DND-41 (cell line): ENCODE measurements at regions not wholly inside any gene's neighbourhood (a gene's known extent, or its start where the extent isn't known, plus 50 kb on each side); places are given as distances from the start of the nearest gene placed in this dataset.

Source experiments
- ATAC-seq: fragments of 200-7000 bp; cut with Tn5 transposase; 3 replicates; pipeline ENCODE4 v1.9.1; 2021; ENCODE audit warnings: low read depth; ENCODE audit not compliant: insufficient read depth
- DNase-seq: peaks from one replicate; pipeline ENCODE4 v3.0.0-alpha.2; 2020
- H2AFZ ChIP-seq: 2 replicates; pipeline ENCODE4 v1.6.0; 2012; ENCODE audit warnings: low read depth, low read length
- H3K27ac ChIP-seq: 2 replicates; pipeline ENCODE4 v1.5.1; 2012; ENCODE audit warnings: low read length, inconsistent platforms
- H3K27me3 ChIP-seq: fragments of 200-600 bp; sonication (generic); 2 replicates; pipeline ENCODE4 v1.6.0; 2012; ENCODE audit warnings: low read length, mild to moderate bottlenecking, inconsistent platforms; ENCODE audit not compliant: insufficient read depth, poor library complexity
- H3K36me3 ChIP-seq: 2 replicates; pipeline ENCODE4 v1.5.1; 2012; ENCODE audit warnings: low read length, inconsistent platforms; ENCODE audit not compliant: insufficient read depth
- H3K4me1 ChIP-seq: 2 replicates; pipeline ENCODE4 v1.5.1; 2012; ENCODE audit warnings: mild to moderate bottlenecking, low read length; ENCODE audit not compliant: insufficient read depth
- H3K4me2 ChIP-seq: 2 replicates; pipeline ENCODE4 v1.6.0; 2012; ENCODE audit warnings: mild to moderate bottlenecking, moderate library complexity, low read length, inconsistent platforms; ENCODE audit not compliant: insufficient read depth
- H3K4me3 ChIP-seq, 2 experiments: fragments of 200-600 bp in 1 of 2; shearing (Covaris generic) in 1 of 2; 2 replicates each; pipeline ENCODE4 v1.5.1; 2012 to 2016; ENCODE audit warnings: inconsistent platforms in 2 of 2, low read length in 2 of 2, mild to moderate bottlenecking in 2 of 2, low read depth in 1 of 2, moderate library complexity in 1 of 2
- H3K79me2 ChIP-seq: 2 replicates; pipeline ENCODE4 v1.6.0; 2012; ENCODE audit warnings: low read length, inconsistent platforms; ENCODE audit not compliant: insufficient read depth
- H3K9ac ChIP-seq: 2 replicates; pipeline ENCODE4 v1.6.0; 2012; ENCODE audit warnings: low read depth, mild to moderate bottlenecking, inconsistent platforms, low read length, moderate library complexity
- H3K9me3 ChIP-seq: 2 replicates; pipeline ENCODE4 v1.5.1; 2012; ENCODE audit warnings: low read length, moderate library complexity, mild to moderate bottlenecking, inconsistent platforms; ENCODE audit not compliant: insufficient read depth, severe bottlenecking
- H4K20me1 ChIP-seq: 2 replicates; pipeline ENCODE4 v1.6.0; 2012; ENCODE audit warnings: low read length; ENCODE audit not compliant: insufficient read depth
- EZH2 ChIP-seq: IDR thresholded peaks from 3 replicates; pipeline ENCODE4 v1.6.1; 2012; ENCODE audit warnings: borderline replicate concordance, low read depth, mild to moderate bottlenecking, moderate library complexity, low read length, inconsistent platforms; ENCODE audit not compliant: severe bottlenecking
- TF ChIP-seq, protein P1 (sequence below): IDR thresholded peaks from 2 replicates; pipeline ENCODE4 v1.5.1; 2012; ENCODE audit warnings: borderline replicate concordance, low read length, moderate library complexity, mild to moderate bottlenecking; ENCODE audit not compliant: poor library complexity, severe bottlenecking; ENCODE audit errors: extremely low read depth

DNA sequence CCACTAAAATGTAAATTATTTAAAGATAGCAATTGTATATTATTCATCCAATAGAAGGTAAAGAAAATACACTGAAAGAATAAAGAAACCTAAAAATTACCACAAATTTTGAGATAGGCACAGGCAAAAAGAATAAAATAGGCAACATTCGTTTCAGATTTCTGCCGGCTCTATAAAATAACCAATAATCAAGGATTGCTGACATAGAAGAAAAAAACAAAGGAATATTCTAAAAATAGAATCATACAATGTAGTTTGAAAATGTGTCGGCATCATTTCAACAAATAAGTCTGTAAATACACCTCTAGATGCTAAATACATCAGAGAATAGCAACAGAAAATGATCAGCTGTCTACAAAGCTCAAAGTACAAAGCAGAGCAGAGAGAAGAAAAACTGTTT, 973.3 kb downstream of the EPHA7 start:
- no peak for ATAC-seq
- Histone ChIP-seq H3K27ac (no peak overlapping the region), H3K36me3 (no peaks in the 10 kb centered on the region), H3K9me3 (no peaks in the 10 kb centered on the region), H3K4me2 (no peak overlapping the region), H3K79me2 (no peaks in the 10 kb centered on the region), H4K20me1 (no peaks in the 10 kb centered on the region), H3K27me3 (no peaks in the 10 kb centered on the region), H3K4me1 (no peaks in the 10 kb centered on the region), H3K4me3 (no peak overlapping the region), H3K9ac (no peak overlapping the region), H2AFZ (no peak overlapping the region)
- no peak for TF ChIP-seq EZH2
- TF ChIP-seq, protein P1, sequence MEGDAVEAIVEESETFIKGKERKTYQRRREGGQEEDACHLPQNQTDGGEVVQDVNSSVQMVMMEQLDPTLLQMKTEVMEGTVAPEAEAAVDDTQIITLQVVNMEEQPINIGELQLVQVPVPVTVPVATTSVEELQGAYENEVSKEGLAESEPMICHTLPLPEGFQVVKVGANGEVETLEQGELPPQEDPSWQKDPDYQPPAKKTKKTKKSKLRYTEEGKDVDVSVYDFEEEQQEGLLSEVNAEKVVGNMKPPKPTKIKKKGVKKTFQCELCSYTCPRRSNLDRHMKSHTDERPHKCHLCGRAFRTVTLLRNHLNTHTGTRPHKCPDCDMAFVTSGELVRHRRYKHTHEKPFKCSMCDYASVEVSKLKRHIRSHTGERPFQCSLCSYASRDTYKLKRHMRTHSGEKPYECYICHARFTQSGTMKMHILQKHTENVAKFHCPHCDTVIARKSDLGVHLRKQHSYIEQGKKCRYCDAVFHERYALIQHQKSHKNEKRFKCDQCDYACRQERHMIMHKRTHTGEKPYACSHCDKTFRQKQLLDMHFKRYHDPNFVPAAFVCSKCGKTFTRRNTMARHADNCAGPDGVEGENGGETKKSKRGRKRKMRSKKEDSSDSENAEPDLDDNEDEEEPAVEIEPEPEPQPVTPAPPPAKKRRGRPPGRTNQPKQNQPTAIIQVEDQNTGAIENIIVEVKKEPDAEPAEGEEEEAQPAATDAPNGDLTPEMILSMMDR = no peak
- DNase-seq = no peak

DNA sequence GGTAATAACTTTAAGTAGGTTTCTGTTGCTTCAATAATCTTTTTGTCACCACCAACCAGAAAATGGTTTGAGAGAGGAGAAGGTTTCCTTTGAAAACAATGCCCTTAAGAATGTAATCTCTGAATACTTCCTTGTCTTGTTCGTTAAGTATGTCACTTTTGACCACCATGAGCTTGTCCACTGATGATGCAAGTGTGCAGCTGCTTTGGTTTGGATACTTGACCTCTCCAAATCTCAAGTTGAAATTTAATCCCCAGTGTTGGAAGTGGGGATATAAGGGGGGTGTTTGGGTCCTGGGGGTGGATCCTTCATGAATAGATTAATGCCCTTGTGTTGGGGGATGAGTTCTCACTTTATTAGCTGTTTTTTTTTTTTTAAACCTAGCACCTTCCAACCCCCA, 985.4 kb downstream of the EPHA7 start:
- H4K20me1 ChIP-seq = no peaks in the 10 kb centered on the region
- no peaks in the 10 kb centered on the region for H3K9me3 ChIP-seq
- H3K4me3 ChIP-seq = no peak overlapping the region
- H3K4me1 ChIP-seq = no peaks in the 10 kb centered on the region
- no peak overlapping the region for H3K27ac ChIP-seq
- H3K4me2 ChIP-seq = no peak overlapping the region
- H3K36me3 ChIP-seq = no peaks in the 10 kb centered on the region
- no peak for DNase-seq
- no peaks in the 10 kb centered on the region for H3K27me3 ChIP-seq
- H3K79me2 ChIP-seq = no peaks in the 10 kb centered on the region
- TF ChIP-seq, protein P1 = no peak
- TF ChIP-seq EZH2 = no peak
- H2AFZ ChIP-seq = no peak overlapping the region
- no peak overlapping the region for H3K9ac ChIP-seq
- ATAC-seq = no peak

DNA sequence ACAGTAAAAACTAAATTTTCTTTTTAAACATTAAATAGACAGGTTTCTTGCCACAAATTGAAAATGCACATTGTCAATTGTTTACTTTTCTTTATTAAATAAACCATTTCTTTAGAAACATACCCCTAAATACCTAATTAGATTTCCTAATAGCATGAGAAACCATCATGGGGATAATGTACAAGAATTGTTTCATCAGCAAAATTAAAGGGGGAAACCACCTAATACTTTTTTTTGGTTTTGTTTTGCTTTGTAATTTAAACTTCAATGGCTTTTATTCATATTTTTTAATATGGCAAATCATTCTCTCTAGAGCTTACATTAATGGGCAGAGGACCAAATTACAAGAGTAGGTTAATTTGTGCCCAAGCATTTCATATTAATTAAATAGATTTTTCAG, 987.9 kb downstream of the EPHA7 start:
- H3K9me3 ChIP-seq = no peaks in the 10 kb centered on the region
- no peak overlapping the region for H2AFZ ChIP-seq
- H3K79me2 ChIP-seq = no peaks in the 10 kb centered on the region
- no peak overlapping the region for H3K4me2 ChIP-seq
- DNase-seq = no peak
- no peak overlapping the region for H3K9ac ChIP-seq
- H3K27me3 ChIP-seq = no peaks in the 10 kb centered on the region
- H4K20me1 ChIP-seq = no peaks in the 10 kb centered on the region
- no peak for ATAC-seq
- H3K4me3 ChIP-seq = no peak overlapping the region
- no peak overlapping the region for H3K27ac ChIP-seq
- no peak for TF ChIP-seq EZH2
- H3K4me1 ChIP-seq = no peaks in the 10 kb centered on the region
- H3K36me3 ChIP-seq = no peaks in the 10 kb centered on the region

DNA sequence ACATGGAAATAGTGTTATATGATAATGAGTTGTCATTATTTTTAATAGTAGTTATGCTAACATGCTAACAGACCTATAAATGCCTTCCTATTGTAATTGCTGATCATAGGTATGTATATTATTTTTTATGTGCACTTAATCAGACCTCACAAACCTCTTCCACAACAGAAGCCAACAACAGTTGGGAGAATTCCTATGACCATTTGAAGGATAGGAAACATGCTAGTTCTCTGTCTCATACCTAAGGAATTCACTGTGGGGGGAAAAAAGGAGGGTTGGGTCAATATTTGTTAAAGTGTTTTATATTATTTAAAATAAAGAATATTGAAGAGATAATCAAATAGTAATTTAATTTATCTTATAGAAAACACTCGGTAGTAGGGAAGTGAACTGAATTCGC, 990.9 kb downstream of the EPHA7 start:
- TF ChIP-seq, protein P1 = no peak
- TF ChIP-seq EZH2 = no peak

More for the DNA sequence above, 990.9 kb downstream of the EPHA7 start:
- no peaks in the 10 kb centered on the region for H3K9me3 ChIP-seq
- no peak overlapping the region for H3K4me2 ChIP-seq
- no peaks in the 10 kb centered on the region for H3K27me3 ChIP-seq
- no peaks in the 10 kb centered on the region for H4K20me1 ChIP-seq
- ATAC-seq (no peak), DNase-seq (no peak)
- no peak overlapping the region for H3K9ac ChIP-seq
- H3K27ac ChIP-seq = no peak overlapping the region
- H3K79me2 ChIP-seq = no peaks in the 10 kb centered on the region
- H2AFZ ChIP-seq = no peak overlapping the region
- no peaks in the 10 kb centered on the region for H3K36me3 ChIP-seq
- no peaks in the 10 kb centered on the region for H3K4me1 ChIP-seq
- H3K4me3 ChIP-seq = no peak overlapping the region
